ENCODE measurements at regions not wholly inside any gene's neighbourhood (a gene's known extent, or its start where the extent isn't known, plus 50 kb on each side); places are given as distances from the start of the nearest gene placed in this dataset.

GRCh38 chr10:22875581-22875980 lies 52.3 kb upstream of the ARMC3 start:
- DNase-seq (ENCODE audit: low read depth), result no peak

- no peak for DNase-seq (ENCODE audit: low read depth)
Measured at GRCh38 chr10:22874189-22874854, 53.5 kb upstream of the ARMC3 start.

GRCh38 chr10:22856444-22857074 lies 71.3 kb upstream of the ARMC3 start:
- DNase-seq (ENCODE audit: low read depth), result no peak

GRCh38 chr10:22854935-22855421 lies 72.9 kb upstream of the ARMC3 start:
- no peak for DNase-seq (ENCODE audit: low read depth)

GRCh38 chr10:22853906-22854447 lies 73.9 kb upstream of the ARMC3 start:
- DNase-seq (ENCODE audit: low read depth), result no peak

- no peak for DNase-seq (ENCODE audit: low read depth)
Measured at GRCh38 chr10:22852712-22853353, 75.0 kb upstream of the ARMC3 start.

- DNase-seq (ENCODE audit: low read depth), result no peak
Measured at GRCh38 chr10:22851865-22852239, 76.0 kb upstream of the ARMC3 start.

GRCh38 chr10:22850541-22850940 lies 77.3 kb upstream of the ARMC3 start:
- DNase-seq (ENCODE audit: low read depth), result no peak

- peak; percentile 27 for DNase-seq (ENCODE audit: low read depth)
Measured at GRCh38 chr10:22849077-22849805, 78.6 kb upstream of the ARMC3 start.

- no peak for DNase-seq (ENCODE audit: low read depth)
Measured at GRCh38 chr10:22848509-22848908, 79.3 kb upstream of the ARMC3 start.

- DNase-seq (ENCODE audit: low read depth), result no peak
Measured at GRCh38 chr10:22846294-22846693, 81.6 kb upstream of the ARMC3 start.

- DNase-seq (ENCODE audit: low read depth), result no peak
Measured at GRCh38 chr10:22839639-22840038, 88.2 kb upstream of the ARMC3 start.

GRCh38 chr10:22837771-22838170 lies 90.1 kb upstream of the ARMC3 start:
- DNase-seq (ENCODE audit: low read depth), result no peak

GRCh38 chr10:22837351-22837750 lies 90.5 kb upstream of the ARMC3 start:
- no peak for DNase-seq (ENCODE audit: low read depth)

- DNase-seq (ENCODE audit: low read depth), result no peak
Measured at GRCh38 chr10:22834471-22834870, 93.4 kb upstream of the ARMC3 start.

GRCh38 chr10:22833781-22834180 lies 94.1 kb upstream of the ARMC3 start:
- no peak for DNase-seq (ENCODE audit: low read depth)

GRCh38 chr10:22833353-22833752 lies 94.5 kb upstream of the ARMC3 start:
- no peak for DNase-seq (ENCODE audit: low read depth)

GRCh38 chr10:22832851-22833250 lies 95.0 kb upstream of the ARMC3 start:
- DNase-seq (ENCODE audit: low read depth), result no peak

- DNase-seq (ENCODE audit: low read depth), result no peak
Measured at GRCh38 chr10:22832066-22832602, 95.7 kb upstream of the ARMC3 start.

- DNase-seq (ENCODE audit: low read depth), result no peak
Measured at GRCh38 chr10:22831586-22831985, 96.3 kb upstream of the ARMC3 start.

GRCh38 chr10:22828712-22829111 lies 99.1 kb upstream of the ARMC3 start:
- DNase-seq (ENCODE audit: low read depth), result peak; percentile 22

- DNase-seq (ENCODE audit: low read depth), result no peak
Measured at GRCh38 chr10:22825841-22826240, 102.0 kb upstream of the ARMC3 start.

Measured in stromal cell of bone marrow (primary cell).